Erythroblast (primary cell): ENCODE measurements at regions not wholly inside any gene's neighbourhood (a gene's known extent, or its start where the extent isn't known, plus 50 kb on each side); places are given as distances from the start of the nearest gene placed in this dataset.

Source experiments
- GATA1 ChIP-seq: IDR thresholded peaks from 2 replicates; pipeline ENCODE4 v1.6.1; 2011; ENCODE audit warnings: low read depth, mild to moderate bottlenecking, control low read depth, low read length, moderate library complexity
- POLR2A ChIP-seq: IDR thresholded peaks from 2 replicates; pipeline ENCODE4 v1.6.1; 2011; ENCODE audit warnings: mild to moderate bottlenecking, low read length

- TF ChIP-seq POLR2A (no peak), GATA1 (no peak)
Measured at GRCh38 chr16:79929260-79929965, 328.9 kb upstream of the MAF start.
